ENCODE measurements at regions not wholly inside any gene's neighbourhood (a gene's known extent, or its start where the extent isn't known, plus 50 kb on each side); places are given as distances from the start of the nearest gene placed in this dataset.

DNA sequence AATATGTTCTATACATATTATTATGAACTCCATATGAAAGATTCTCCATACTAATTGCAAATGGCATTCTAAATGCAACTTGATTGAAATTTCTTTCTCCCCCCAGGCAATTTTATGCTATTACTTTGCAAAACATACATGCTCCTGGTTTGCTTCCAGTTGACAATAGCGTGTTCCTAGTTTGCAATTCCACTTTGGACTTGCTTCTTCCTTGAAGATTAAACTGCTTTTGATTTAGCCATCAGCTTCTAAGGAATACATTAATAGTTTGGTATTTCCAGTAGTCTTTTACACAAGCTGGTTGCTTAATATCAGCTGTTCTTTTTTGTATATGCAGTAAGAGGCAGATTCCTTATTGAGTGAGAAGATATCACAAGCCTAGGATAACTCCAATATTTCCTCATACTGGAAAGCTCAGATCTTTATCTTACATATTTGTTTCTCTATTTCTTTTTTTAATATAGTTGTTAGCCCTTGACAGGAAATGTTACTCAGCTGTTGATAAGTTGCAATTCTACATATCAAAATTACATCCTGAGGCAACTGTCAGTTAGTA is 1941.7 kb upstream of the LRRTM1 start:
- no peaks in the 10 kb centered on the region for H3K36me3 ChIP-seq (ENCODE audit: control insufficient read depth in 4 of 4, insufficient read depth in 4 of 4, low read length in 4 of 4)
- H3K4me1 ChIP-seq (ENCODE audit: control insufficient read depth in 5 of 5, insufficient read depth in 5 of 5, low read length in 5 of 5): no peaks in the 10 kb centered on the region
- WGBS, 2 donors: 65 to 81% methylated on average over 1 of the region's 1 CpG
- H3K9me3 ChIP-seq (ENCODE audit: control insufficient read depth in 4 of 4, insufficient read depth in 3 of 4, low read length in 3 of 4): peaks cover 0 to 2% (median 0%) of the 10 kb centered on the region in 4 donors
- no peaks in the 10 kb centered on the region for H3K27me3 ChIP-seq (ENCODE audit: control insufficient read depth in 3 of 3, insufficient read depth in 3 of 3, low read length in 2 of 3)
- H3K27ac ChIP-seq (ENCODE audit: low read depth in 1 of 2, low read length in 1 of 2): no peak overlapping the region
- DNase-seq: peak in 2 of 3 donors; percentile 20 to 48
- no peak for ATAC-seq (ENCODE audit: insufficient read depth, low FRiP score)
- H3K4me3 ChIP-seq: no peak overlapping the region
- H3K9ac ChIP-seq (ENCODE audit: insufficient read depth in 1 of 2, low read length in 2 of 2): no peak overlapping the region
- TF ChIP-seq, protein P1, sequence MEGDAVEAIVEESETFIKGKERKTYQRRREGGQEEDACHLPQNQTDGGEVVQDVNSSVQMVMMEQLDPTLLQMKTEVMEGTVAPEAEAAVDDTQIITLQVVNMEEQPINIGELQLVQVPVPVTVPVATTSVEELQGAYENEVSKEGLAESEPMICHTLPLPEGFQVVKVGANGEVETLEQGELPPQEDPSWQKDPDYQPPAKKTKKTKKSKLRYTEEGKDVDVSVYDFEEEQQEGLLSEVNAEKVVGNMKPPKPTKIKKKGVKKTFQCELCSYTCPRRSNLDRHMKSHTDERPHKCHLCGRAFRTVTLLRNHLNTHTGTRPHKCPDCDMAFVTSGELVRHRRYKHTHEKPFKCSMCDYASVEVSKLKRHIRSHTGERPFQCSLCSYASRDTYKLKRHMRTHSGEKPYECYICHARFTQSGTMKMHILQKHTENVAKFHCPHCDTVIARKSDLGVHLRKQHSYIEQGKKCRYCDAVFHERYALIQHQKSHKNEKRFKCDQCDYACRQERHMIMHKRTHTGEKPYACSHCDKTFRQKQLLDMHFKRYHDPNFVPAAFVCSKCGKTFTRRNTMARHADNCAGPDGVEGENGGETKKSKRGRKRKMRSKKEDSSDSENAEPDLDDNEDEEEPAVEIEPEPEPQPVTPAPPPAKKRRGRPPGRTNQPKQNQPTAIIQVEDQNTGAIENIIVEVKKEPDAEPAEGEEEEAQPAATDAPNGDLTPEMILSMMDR (IDR thresholded peaks at IDR 0.05; ENCODE audit: control extremely low read depth, extremely low read depth): no peak

DNA sequence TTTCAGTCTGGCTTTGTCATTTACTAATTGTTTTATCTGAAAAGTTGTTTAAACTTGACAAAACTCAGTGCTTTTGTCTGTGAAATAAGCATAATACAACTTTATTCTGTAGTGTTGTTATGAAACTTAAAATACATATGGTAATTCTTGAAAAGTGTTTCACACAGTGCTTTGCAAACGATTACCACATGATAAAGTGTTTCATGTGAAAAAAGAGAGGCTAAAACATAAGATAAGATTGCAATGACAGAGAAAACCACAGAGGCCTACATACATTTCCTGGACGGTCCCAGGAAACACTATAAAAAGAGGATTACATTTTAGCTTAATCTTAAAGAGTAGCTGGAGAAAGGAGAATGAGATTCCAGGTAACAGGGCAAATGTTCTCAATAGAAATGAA is 1934.6 kb upstream of the LRRTM1 start:
- Histone ChIP-seq H3K27me3 (ENCODE audit: control insufficient read depth in 3 of 3, insufficient read depth in 3 of 3, low read length in 2 of 3) (no peaks in the 10 kb centered on the region), H3K9me3 (ENCODE audit: control insufficient read depth in 4 of 4, insufficient read depth in 3 of 4, low read length in 3 of 4) (no peaks in the 10 kb centered on the region), H3K36me3 (ENCODE audit: control insufficient read depth in 4 of 4, insufficient read depth in 4 of 4, low read length in 4 of 4) (no peaks in the 10 kb centered on the region), H3K9ac (ENCODE audit: insufficient read depth in 1 of 2, low read length in 2 of 2) (no peak overlapping the region), H3K4me3 (no peak overlapping the region), H3K27ac (ENCODE audit: low read depth in 1 of 2, low read length in 1 of 2) (no peak overlapping the region), H3K4me1 (ENCODE audit: control insufficient read depth in 5 of 5, insufficient read depth in 5 of 5, low read length in 5 of 5) (peaks cover 0 to 8% (median 0%) of the 10 kb centered on the region in 5 donors)
- 49% methylated on average over 2 of the region's 2 CpGs for WGBS, 2 donors
- TF ChIP-seq, protein P1 (IDR thresholded peaks at IDR 0.05; ENCODE audit: control extremely low read depth, extremely low read depth): no peak
- no peak for ATAC-seq (ENCODE audit: insufficient read depth, low FRiP score)
- no peak for DNase-seq

DNA sequence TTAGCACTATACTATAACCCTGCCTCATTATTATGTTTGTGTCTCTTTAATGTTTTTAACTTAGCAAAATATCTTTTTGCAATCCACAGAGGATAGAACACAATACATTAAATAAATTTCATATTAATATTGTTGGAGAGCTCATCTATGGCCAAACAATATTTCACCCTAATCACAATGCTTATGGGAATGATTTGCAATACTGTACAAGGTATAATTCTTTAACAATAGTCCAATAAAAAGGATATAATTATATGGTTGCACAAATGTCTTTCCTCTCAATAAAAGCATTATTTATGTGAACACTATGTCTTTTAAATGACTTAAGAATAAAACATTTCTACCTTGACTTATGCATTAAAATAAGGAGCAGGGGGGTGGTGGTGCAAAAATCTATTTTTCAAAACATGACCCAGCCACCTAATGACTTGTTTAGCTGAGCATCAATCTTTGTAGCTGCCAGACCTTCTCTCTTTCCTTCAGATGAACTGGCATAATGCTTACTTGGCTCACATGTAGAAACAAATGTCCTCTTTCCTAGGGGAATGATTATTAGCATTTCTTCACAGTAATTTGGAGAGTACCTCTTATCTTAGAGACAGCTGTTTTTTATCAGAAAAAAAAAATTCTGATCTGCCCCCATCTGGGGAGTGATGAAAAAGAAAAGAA is 1933.6 kb upstream of the LRRTM1 start:
- no peaks in the 10 kb centered on the region for H3K36me3 ChIP-seq (ENCODE audit: control insufficient read depth in 4 of 4, insufficient read depth in 4 of 4, low read length in 4 of 4)
- H3K4me3 ChIP-seq: no peak overlapping the region
- no peaks in the 10 kb centered on the region for H3K9me3 ChIP-seq (ENCODE audit: control insufficient read depth in 4 of 4, insufficient read depth in 3 of 4, low read length in 3 of 4)
- ATAC-seq (ENCODE audit: insufficient read depth, low FRiP score): no peak
- H3K27me3 ChIP-seq (ENCODE audit: control insufficient read depth in 3 of 3, insufficient read depth in 3 of 3, low read length in 2 of 3): no peaks in the 10 kb centered on the region
- peak in 1 of 3 donors; percentile 8 for DNase-seq
- peaks cover 0 to 8% (median 0%) of the 10 kb centered on the region in 5 donors for H3K4me1 ChIP-seq (ENCODE audit: control insufficient read depth in 5 of 5, insufficient read depth in 5 of 5, low read length in 5 of 5)
- H3K27ac ChIP-seq (ENCODE audit: low read depth in 1 of 2, low read length in 1 of 2): no peak overlapping the region
- TF ChIP-seq, protein P1 (IDR thresholded peaks at IDR 0.05; ENCODE audit: control extremely low read depth, extremely low read depth): no peak
- no peak overlapping the region for H3K9ac ChIP-seq (ENCODE audit: insufficient read depth in 1 of 2, low read length in 2 of 2)
